Stimulated activated naive CD8-positive, alpha-beta T cell treated with anti-CD3 and anti-CD28 coated beads, Interleukin-15, Interleukin-2, amounts not matched to agents 100 U/mL and 50 U/mL, for 24 hours (primary cell): ENCODE measurements at regions not wholly inside any gene's neighbourhood (a gene's known extent, or its start where the extent isn't known, plus 50 kb on each side); places are given as distances from the start of the nearest gene placed in this dataset.

Experiments used
- ATAC-seq: fragments of 150-1000 bp; cut with Tn5 transposase; one replicate; pipeline ENCODE4 v1.10.0; 2021
- DNase-seq: peaks from one replicate; pipeline ENCODE4 v3.0.0; 2021

GRCh38 chr9:673264-673965 is 168.1 kb upstream of the DMRT1 start:
- DNase-seq: no peak
- ATAC-seq: no peak

- DNase-seq (no peak), ATAC-seq (no peak)
These were observed 167.5 kb upstream of the DMRT1 start for GRCh38 chr9:673966-674526.

DNA sequence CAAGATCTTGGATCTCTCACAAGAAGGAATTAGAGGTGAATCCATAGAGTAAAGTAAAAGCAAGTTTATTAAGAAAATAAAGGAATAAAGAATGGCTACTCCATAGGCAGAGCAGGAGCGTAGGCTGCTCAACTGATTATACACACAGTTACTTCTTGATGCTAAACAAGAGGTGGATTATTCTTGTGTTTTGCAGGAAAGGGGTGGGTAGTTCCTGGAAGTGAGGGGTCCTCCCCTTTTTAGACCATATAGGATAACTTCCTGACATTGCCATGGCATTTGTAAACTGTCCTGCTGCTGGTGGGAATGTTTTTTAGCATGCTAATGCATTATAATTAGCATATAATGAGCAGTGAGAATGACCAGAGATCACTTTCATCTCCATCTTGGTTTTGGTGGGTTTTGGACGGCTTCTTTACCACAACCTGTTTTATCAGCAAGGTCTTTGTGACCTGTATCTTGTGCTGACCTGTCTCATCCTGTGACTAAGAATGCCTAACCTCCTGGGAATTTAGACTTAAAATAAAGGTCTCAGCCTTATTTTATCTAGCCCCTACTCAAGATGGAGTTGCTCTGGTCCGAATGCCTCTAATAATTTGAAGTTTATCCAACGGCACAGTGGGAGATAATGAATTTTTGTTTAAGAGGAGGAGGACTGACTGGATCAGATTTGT is 165.7 kb upstream of the DMRT1 start:
- DNase-seq (no peak), ATAC-seq (no peak)

GRCh38 chr9:676780-677438 is 164.6 kb upstream of the DMRT1 start:
- DNase-seq (no peak), ATAC-seq (no peak)

DNA sequence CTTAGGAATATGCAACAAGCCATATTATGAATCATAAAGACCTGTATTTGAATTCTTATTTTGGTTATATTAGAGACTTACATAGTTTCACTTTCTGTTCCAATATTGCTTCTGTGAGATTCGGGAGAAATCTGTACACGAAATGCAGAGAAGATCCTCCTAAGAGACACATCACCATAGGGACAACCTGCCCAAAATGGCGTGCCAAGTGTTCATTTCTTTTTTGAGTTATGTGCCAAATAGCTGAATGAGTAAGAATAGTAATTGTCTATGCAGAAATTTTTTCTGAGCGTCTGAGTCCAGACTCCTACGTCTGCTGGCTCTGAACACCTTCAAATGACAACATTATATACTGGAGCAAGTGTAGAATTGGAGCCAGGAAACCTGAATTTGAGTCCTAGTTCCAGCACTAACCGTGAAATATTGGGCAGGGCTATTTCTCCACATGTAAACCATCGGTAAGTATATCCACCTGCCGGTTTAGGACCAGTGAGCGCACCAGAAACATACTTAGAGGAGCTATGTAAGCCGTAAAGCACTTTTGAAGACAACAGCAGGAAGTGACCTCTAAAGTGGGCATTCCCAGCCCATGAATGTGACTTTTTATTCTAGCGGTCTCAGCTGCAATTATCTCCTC is 163.9 kb upstream of the DMRT1 start:
- no peak for DNase-seq
- no peak for ATAC-seq

- ATAC-seq: no peak
These were observed 162.6 kb upstream of the DMRT1 start for GRCh38 chr9:678897-679296.

GRCh38 chr9:679462-679861 is 162.0 kb upstream of the DMRT1 start:
- no peak for ATAC-seq
- no peak for DNase-seq

More at GRCh38 chr9:678897-679296, 162.6 kb upstream of the DMRT1 start:
- no peak for DNase-seq

GRCh38 chr9:680106-680505 is 161.4 kb upstream of the DMRT1 start:
- DNase-seq (no peak), ATAC-seq (no peak)

DNA sequence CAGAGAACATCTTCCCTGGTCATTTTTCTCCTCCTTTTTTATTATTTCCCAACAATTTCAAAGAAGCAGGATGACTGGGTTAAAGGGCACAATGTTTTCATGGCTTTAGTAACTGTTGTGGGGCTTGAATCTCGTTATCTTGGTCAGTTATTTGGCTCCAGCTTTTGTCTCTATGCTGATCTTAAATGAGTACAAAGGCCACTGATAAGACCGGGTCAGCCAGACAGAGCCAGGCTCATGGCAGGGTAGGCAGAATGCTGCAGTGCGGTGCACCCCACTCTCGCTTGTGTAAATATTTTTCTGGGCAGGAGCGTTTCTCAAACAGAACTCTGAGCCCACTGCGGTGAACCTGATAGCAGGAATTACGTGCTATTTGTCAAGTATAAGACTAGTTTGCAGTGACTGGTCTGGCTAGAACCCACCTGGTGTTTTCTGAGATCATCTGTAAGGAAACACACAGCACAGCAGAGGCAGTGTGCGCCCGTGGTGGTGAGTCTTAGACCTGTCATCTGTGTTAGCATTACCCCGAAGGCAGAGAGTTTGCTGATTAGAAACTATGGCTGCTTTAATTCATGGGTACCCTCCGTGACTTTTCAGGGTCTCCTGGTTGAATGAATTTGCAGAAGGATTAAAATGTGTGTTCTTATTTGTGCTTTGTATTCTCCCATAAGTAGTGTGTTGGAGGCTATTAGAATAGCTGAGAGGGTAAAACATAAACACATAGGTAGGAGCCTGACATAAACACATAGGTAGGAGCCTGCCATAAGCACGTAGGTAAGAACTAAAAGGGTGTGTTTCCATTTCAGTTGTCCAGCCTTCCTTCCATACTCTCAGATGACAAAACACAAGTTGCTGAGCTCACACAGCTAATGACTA is 158.6 kb upstream of the DMRT1 start:
- DNase-seq: no peak
- no peak for ATAC-seq

- DNase-seq: no peak
- no peak for ATAC-seq
These were observed 157.9 kb upstream of the DMRT1 start for GRCh38 chr9:683509-684021.

DNA sequence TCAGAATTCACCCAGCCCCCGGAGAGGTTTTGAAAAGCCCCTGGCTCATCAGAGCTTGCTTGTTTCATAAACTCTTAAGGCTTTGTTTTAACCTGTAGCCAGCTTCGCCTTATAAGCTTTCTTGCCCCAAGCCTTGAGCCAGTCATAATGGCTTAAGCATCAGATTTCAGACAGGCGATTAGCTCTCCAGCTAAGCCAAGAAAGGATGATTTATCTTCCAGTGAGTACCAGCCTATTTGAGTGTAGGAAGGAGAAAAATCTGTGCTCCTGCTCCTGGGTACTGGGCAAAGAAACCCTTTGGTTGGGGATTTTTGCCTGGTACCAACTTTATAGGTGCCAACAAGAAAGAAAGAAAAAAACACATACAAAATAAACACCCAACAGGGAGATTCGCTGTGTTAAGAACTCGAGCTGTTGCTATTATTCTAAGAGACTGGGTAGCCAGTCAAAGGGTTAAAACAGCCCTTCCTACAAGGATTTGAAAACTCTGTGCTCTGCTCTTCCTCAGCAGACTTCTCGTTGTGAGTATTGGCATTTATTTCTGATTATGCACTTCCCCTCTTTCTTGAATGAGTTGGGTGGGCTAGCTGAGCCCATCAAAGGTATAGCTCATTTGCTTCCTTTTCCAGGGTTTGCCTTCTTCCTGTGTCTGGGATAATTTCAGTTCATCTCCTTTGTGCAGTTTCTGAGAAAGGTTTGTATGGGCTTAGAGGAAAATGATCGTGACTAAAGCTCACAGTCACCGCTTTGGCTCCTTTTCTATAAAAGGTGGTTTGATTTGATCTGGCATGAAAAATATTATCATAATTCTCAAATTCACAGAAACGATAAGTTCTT is 157.2 kb upstream of the DMRT1 start:
- DNase-seq: no peak
- ATAC-seq: no peak

GRCh38 chr9:684941-685340 is 156.6 kb upstream of the DMRT1 start:
- ATAC-seq: no peak

GRCh38 chr9:686321-686813 is 155.1 kb upstream of the DMRT1 start:
- no peak for DNase-seq
- no peak for ATAC-seq

More at GRCh38 chr9:684941-685340, 156.6 kb upstream of the DMRT1 start:
- no peak for DNase-seq

- no peak for DNase-seq
- ATAC-seq: no peak
These were observed 154.3 kb upstream of the DMRT1 start for GRCh38 chr9:687034-687785.

DNA sequence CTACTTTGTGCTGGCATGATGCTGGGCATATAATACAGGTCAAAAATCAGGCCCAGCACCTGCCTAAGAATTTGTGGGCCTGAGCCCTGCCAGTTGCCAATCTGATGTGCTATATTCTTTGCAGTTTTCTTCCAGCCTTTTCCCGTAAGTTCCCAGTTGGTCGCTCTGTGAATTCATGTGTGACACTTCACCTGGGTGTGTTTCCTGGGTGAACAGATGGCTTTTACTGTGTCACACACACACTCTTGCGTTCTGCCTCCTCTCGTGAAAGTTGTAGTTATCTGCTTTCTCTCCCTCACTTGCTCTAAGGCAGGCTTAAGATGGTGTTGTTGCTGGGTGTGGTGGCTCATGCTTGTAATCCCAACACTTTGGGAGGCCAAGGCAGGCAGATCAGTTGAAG is 153.5 kb upstream of the DMRT1 start:
- DNase-seq (no peak), ATAC-seq (no peak)

DNA sequence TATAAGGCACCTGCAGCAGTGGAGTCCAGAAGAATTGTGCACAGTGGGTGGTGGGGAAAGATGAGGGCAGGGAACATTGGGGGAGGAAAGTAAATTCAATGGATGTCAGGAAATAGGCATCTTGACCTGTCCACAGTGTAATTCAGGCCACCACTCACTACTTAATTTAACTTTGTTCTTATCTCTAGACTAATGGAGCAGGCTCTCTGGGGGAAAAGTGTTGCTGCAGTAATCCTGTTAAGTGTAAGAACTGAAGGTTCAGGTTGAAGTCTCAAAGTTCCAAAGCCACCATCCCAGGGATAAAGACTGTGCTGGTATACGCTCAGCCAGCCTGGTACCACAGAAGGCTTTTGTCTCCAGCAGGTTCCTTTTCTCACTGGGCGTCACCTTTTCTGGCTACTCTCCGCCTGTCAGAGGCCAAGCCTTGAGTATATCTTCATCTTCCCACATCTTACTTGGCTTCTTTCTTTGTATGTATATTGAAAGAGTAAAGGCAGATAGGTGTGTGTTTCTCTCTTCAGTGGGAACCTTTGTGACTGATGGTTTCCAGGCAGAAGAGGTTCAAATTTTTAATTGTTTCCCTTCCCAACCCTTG is 150.9 kb upstream of the DMRT1 start:
- DNase-seq: no peak
- ATAC-seq: no peak

- no peak for DNase-seq
- ATAC-seq: no peak
These were observed 149.6 kb upstream of the DMRT1 start for GRCh38 chr9:691825-692400.

GRCh38 chr9:692636-693129 is 148.8 kb upstream of the DMRT1 start:
- DNase-seq: no peak
- ATAC-seq: no peak
